GM19351 (cell line): ENCODE measurements at regions not wholly inside any gene's neighbourhood (a gene's known extent, or its start where the extent isn't known, plus 50 kb on each side); places are given as distances from the start of the nearest gene placed in this dataset.
"Not testable (repeated sequence)": the region's sequence is repeated elsewhere in the genome, so short reads cannot be mapped to it uniquely, and the experiment has no call there.

Experiments
- ATAC-seq: cut with Tn5 transposase; IDR thresholded peaks from one replicate; pipeline ENCODE4 v1.9.1; 2021; ENCODE audit warnings: mild to moderate bottlenecking, moderate library complexity; ENCODE audit not compliant: unreplicated experiment

GRCh38 chr11:24400059-24400665 lies 96.7 kb upstream of the LUZP2 start:
- no peak for ATAC-seq

GRCh38 chr11:24406389-24406788 lies 90.5 kb upstream of the LUZP2 start:
- ATAC-seq: no peak

- ATAC-seq: no peak
Observed at GRCh38 chr11:24406980-24407379, 89.9 kb upstream of the LUZP2 start.

- ATAC-seq: no peak
Observed at GRCh38 chr11:24407733-24408132, 89.1 kb upstream of the LUZP2 start.

- ATAC-seq: no peak
Observed at GRCh38 chr11:24408202-24408601, 88.7 kb upstream of the LUZP2 start.

- ATAC-seq: no peak
Observed at GRCh38 chr11:24411791-24412190, 85.1 kb upstream of the LUZP2 start.

- no peak for ATAC-seq
Observed at GRCh38 chr11:24412722-24413121, 84.1 kb upstream of the LUZP2 start.

- no peak for ATAC-seq
Observed at GRCh38 chr11:24413391-24413790, 83.5 kb upstream of the LUZP2 start.

- ATAC-seq: not testable (repeated sequence)
Observed at GRCh38 chr11:24415955-24416636, 80.8 kb upstream of the LUZP2 start.

- no peak for ATAC-seq
Observed at GRCh38 chr11:24421766-24422165, 75.1 kb upstream of the LUZP2 start.

GRCh38 chr11:24422376-24422775 lies 74.5 kb upstream of the LUZP2 start:
- ATAC-seq: no peak

GRCh38 chr11:24437123-24437522 lies 59.7 kb upstream of the LUZP2 start:
- no peak for ATAC-seq
